ENCODE measurements at regions not wholly inside any gene's neighbourhood (a gene's known extent, or its start where the extent isn't known, plus 50 kb on each side); places are given as distances from the start of the nearest gene placed in this dataset.

GRCh38 chr15:39330061-39330460 lies 250.8 kb upstream of the THBS1 start:
- DNase-seq: no peak

- no peak for DNase-seq
Measured at GRCh38 chr15:39331584-39331983, 249.3 kb upstream of the THBS1 start.

- no peak for DNase-seq
Measured at GRCh38 chr15:39332846-39333245, 248.0 kb upstream of the THBS1 start.

GRCh38 chr15:39333393-39333792 lies 247.5 kb upstream of the THBS1 start:
- DNase-seq: no peak

GRCh38 chr15:39333896-39334295 lies 247.0 kb upstream of the THBS1 start:
- no peak for DNase-seq

GRCh38 chr15:39336926-39337325 lies 244.0 kb upstream of the THBS1 start:
- DNase-seq: no peak

- DNase-seq: no peak
Measured at GRCh38 chr15:39338251-39338650, 242.6 kb upstream of the THBS1 start.

- no peak for DNase-seq
Measured at GRCh38 chr15:39340903-39341645, 239.8 kb upstream of the THBS1 start.

- DNase-seq: no peak
Measured at GRCh38 chr15:39344662-39345141, 236.2 kb upstream of the THBS1 start.

GRCh38 chr15:39345176-39345575 lies 235.7 kb upstream of the THBS1 start:
- no peak for DNase-seq

GRCh38 chr15:39347453-39347852 lies 233.4 kb upstream of the THBS1 start:
- no peak for DNase-seq

GRCh38 chr15:39350785-39351184 lies 230.1 kb upstream of the THBS1 start:
- no peak for DNase-seq

GRCh38 chr15:39354189-39354588 lies 226.7 kb upstream of the THBS1 start:
- no peak for DNase-seq

GRCh38 chr15:39357480-39358268 lies 223.2 kb upstream of the THBS1 start:
- DNase-seq: no peak

GRCh38 chr15:39358441-39359041 lies 222.3 kb upstream of the THBS1 start:
- no peak for DNase-seq

- DNase-seq: no peak
Measured at GRCh38 chr15:39359771-39360170, 221.1 kb upstream of the THBS1 start.

- DNase-seq: no peak
Measured at GRCh38 chr15:39360452-39360851, 220.4 kb upstream of the THBS1 start.

GRCh38 chr15:39361497-39361896 lies 219.4 kb upstream of the THBS1 start:
- no peak for DNase-seq

GRCh38 chr15:39362821-39363561 lies 217.9 kb upstream of the THBS1 start:
- DNase-seq: peak; percentile 63

GRCh38 chr15:39363761-39364586 lies 216.9 kb upstream of the THBS1 start:
- no peak for DNase-seq

GRCh38 chr15:39364721-39365120 lies 216.2 kb upstream of the THBS1 start:
- DNase-seq: no peak

GRCh38 chr15:39365161-39365560 lies 215.7 kb upstream of the THBS1 start:
- DNase-seq: no peak
